ENCODE measurements at regions not wholly inside any gene's neighbourhood (a gene's known extent, or its start where the extent isn't known, plus 50 kb on each side); places are given as distances from the start of the nearest gene placed in this dataset.

DNA sequence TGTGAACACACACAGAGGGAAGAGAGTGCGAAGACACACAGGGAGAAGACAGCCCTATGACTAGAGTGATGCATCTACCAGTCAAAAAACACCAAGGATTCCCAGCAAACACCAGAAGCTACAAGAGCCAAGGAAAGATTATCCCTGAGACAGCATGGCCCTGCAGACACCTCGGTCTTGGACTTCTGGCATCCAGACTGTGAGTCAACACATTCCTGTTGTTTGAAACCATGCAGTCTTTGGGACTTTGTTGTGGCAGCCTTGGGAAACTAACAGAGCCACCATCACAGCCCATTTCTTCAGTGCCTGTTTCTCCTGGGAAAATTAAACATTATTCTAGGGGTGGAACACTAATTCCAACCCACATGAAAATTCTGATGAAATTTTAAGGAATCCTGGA lies 220.6 kb downstream of the GXYLT1 start:
- TF ChIP-seq, protein P1, sequence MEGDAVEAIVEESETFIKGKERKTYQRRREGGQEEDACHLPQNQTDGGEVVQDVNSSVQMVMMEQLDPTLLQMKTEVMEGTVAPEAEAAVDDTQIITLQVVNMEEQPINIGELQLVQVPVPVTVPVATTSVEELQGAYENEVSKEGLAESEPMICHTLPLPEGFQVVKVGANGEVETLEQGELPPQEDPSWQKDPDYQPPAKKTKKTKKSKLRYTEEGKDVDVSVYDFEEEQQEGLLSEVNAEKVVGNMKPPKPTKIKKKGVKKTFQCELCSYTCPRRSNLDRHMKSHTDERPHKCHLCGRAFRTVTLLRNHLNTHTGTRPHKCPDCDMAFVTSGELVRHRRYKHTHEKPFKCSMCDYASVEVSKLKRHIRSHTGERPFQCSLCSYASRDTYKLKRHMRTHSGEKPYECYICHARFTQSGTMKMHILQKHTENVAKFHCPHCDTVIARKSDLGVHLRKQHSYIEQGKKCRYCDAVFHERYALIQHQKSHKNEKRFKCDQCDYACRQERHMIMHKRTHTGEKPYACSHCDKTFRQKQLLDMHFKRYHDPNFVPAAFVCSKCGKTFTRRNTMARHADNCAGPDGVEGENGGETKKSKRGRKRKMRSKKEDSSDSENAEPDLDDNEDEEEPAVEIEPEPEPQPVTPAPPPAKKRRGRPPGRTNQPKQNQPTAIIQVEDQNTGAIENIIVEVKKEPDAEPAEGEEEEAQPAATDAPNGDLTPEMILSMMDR (IDR thresholded peaks at IDR 0.05; ENCODE audit: low read depth, low read length), result no peak
- TF ChIP-seq POLR2A (IDR thresholded peaks at IDR 0.05; ENCODE audit: extremely low read depth, insufficient read length) (no peak), MYC (IDR thresholded peaks at IDR 0.05; ENCODE audit: low read depth, low read length) (no peak)
- TF ChIP-seq, protein P2, sequence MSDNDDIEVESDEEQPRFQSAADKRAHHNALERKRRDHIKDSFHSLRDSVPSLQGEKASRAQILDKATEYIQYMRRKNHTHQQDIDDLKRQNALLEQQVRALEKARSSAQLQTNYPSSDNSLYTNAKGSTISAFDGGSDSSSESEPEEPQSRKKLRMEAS (IDR thresholded peaks at IDR 0.05; ENCODE audit: low read depth, low read length), result no peak

Measured in NB4 (cell line).